Hepatocyte (in vitro differentiated cells): ENCODE measurements at regions not wholly inside any gene's neighbourhood (a gene's known extent, or its start where the extent isn't known, plus 50 kb on each side); places are given as distances from the start of the nearest gene placed in this dataset.

ENCODE experiments used
- DNase-seq: peaks from one replicate; pipeline ENCODE4 v3.0.0-alpha.2; 2016; ENCODE audit warnings: low spot score
- H2AFZ ChIP-seq: fragments of 200-600 bp; sonication (generic); 2 replicates; pipeline ENCODE4 v1.6.0; 2016; ENCODE audit warnings: antibody characterized with exemption, mild to moderate bottlenecking
- H3K27ac ChIP-seq: fragments of 200-600 bp; sonication (generic); 2 replicates; pipeline ENCODE4 v1.5.1; 2016; ENCODE audit warnings: mild to moderate bottlenecking
- H3K27me3 ChIP-seq: fragments of 200-600 bp; sonication (generic); 2 replicates; pipeline ENCODE4 v1.6.1; 2016
- H3K36me3 ChIP-seq: fragments of 200-600 bp; sonication (generic); replicated peaks from 2 replicates; pipeline ENCODE4 v1.5.1; 2016; ENCODE audit warnings: low read depth; ENCODE audit not compliant: insufficient read depth
- H3K4me1 ChIP-seq: fragments of 200-600 bp; sonication (generic); 2 replicates; pipeline ENCODE4 v1.5.1; 2016; ENCODE audit warnings: mild to moderate bottlenecking, moderate library complexity; ENCODE audit not compliant: insufficient read depth
- H3K4me2 ChIP-seq: fragments of 200-600 bp; sonication (generic); 2 replicates; pipeline ENCODE4 v1.6.0; 2016
- H3K4me3 ChIP-seq: fragments of 200-600 bp; sonication (generic); 2 replicates; pipeline ENCODE4 v1.5.1; 2016; ENCODE audit warnings: mild to moderate bottlenecking
- H3K79me2 ChIP-seq: fragments of 200-600 bp; sonication (generic); 2 replicates; pipeline ENCODE4 v1.6.0; 2017; ENCODE audit warnings: mild to moderate bottlenecking
- H3K9me2 ChIP-seq: fragments of 200-600 bp; sonication (generic); replicated peaks from 2 replicates; pipeline ENCODE4 v1.6.0; 2017; ENCODE audit warnings: mild to moderate bottlenecking; ENCODE audit not compliant: insufficient read depth
- H3K9me3 ChIP-seq: fragments of 200-600 bp; sonication (generic); 2 replicates; pipeline ENCODE4 v1.5.1; 2016; ENCODE audit warnings: low read depth, mild to moderate bottlenecking
- H4K20me1 ChIP-seq: fragments of 200-600 bp; sonication (generic); 2 replicates; pipeline ENCODE4 v1.6.0; 2016; ENCODE audit warnings: mild to moderate bottlenecking; ENCODE audit not compliant: insufficient read depth, poor library complexity, severe bottlenecking
- CTCF ChIP-seq: fragments of 200-600 bp; sonication (generic); IDR thresholded peaks from 2 replicates; pipeline ENCODE4 v1.5.1; 2016; ENCODE audit warnings: antibody characterized with exemption, mild to moderate bottlenecking; ENCODE audit not compliant: poor library complexity
- EZH2 ChIP-seq: fragments of 200-600 bp; sonication (generic); IDR thresholded peaks from 2 replicates; pipeline ENCODE4 v1.6.1; 2016; ENCODE audit warnings: antibody characterized with exemption, mild to moderate bottlenecking, borderline replicate concordance
- EZH2phosphoT487 ChIP-seq: fragments of 200-600 bp; sonication (generic); IDR thresholded peaks from one replicate; pipeline ENCODE4 v1.6.1; 2018; ENCODE audit warnings: antibody characterized with exemption, mild to moderate bottlenecking, low read depth, moderate library complexity; ENCODE audit not compliant: unreplicated experiment, severe bottlenecking
- WGBS: methylation state at CpG from one replicate; pipeline ENCODE4 v1.1.6; 2016; ENCODE audit warnings: low lambda C conversion rate; ENCODE audit errors: missing lambda C conversion rate; 5-methylcytosine and 5-hydroxymethylcytosine counted together

DNA sequence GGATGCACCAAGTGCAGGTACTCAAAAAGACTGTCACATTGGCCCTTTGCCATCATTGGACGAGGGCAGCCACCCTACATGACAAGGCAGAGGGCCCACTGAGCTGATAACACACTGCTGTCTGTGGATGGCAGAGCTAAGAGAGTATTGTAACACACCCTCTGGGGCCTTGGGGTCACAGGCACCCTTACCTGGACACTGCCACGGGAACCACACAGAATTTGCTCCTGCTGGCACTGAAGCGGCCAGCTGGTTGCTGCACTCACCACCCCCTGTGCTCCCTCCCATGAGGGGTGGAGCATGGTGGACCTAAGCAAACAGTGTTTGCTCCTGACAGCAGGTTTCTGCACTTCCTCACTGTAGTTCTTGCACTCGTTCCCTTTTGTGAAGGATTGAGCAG is 208.2 kb upstream of the SGO1 start:
- Histone ChIP-seq H3K4me3 (no peak overlapping the region), H3K4me2 (no peak overlapping the region), H3K27me3 (no peaks in the 10 kb centered on the region), H3K9me2 (no peaks in the 10 kb centered on the region), H3K36me3 (no peaks in the 10 kb centered on the region), H2AFZ (no peak overlapping the region), H4K20me1 (no peaks in the 10 kb centered on the region), H3K4me1 (peaks cover 4% of the 10 kb centered on the region), H3K9me3 (no peaks in the 10 kb centered on the region), H3K79me2 (no peaks in the 10 kb centered on the region), H3K27ac (no peak overlapping the region)
- TF ChIP-seq EZH2phosphoT487 (no peak), CTCF (no peak), EZH2 (no peak)
- 59% methylated on average over 4 of the region's 4 CpGs for WGBS
- no peak for DNase-seq

GRCh38 chr3:20391644-20392043 is 205.6 kb upstream of the SGO1 start:
- Histone ChIP-seq H3K27me3 (no peaks in the 10 kb centered on the region), H3K9me3 (no peaks in the 10 kb centered on the region), H3K4me2 (no peak overlapping the region), H2AFZ (no peak overlapping the region), H3K27ac (no peak overlapping the region), H3K79me2 (no peaks in the 10 kb centered on the region), H3K36me3 (no peaks in the 10 kb centered on the region), H3K4me1 (peaks cover 4% of the 10 kb centered on the region), H3K9me2 (no peaks in the 10 kb centered on the region), H3K4me3 (no peak overlapping the region), H4K20me1 (no peaks in the 10 kb centered on the region)
- TF ChIP-seq EZH2phosphoT487 (no peak), EZH2 (no peak), CTCF (no peak)
- DNase-seq, result no peak
- 69% methylated on average over 3 of the region's 3 CpGs for WGBS

DNA sequence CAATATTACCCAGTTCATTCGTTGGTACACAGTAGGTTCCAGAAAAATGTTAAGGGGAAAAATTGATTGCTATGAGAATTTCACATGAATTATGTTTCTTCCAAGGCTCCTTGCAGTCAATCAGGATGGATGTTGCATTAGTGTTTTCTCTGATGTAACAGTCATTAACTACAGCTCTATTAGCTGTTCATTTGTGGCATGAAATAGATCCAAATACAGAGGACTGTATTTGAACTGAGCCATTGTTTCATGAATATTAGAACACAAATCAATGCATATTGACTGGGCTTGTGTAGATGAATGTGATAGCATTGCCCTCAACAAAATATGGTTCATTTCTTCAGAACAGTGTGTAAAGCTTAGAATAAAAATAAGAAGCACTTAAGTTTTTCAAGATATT is 203.0 kb upstream of the SGO1 start:
- H3K4me1 ChIP-seq, result no peaks in the 10 kb centered on the region
- no peaks in the 10 kb centered on the region for H3K9me2 ChIP-seq
- no peak for DNase-seq
- H3K4me2 ChIP-seq, result no peak overlapping the region
- H3K27me3 ChIP-seq, result no peaks in the 10 kb centered on the region
- H2AFZ ChIP-seq, result no peak overlapping the region
- no peaks in the 10 kb centered on the region for H3K36me3 ChIP-seq
- H4K20me1 ChIP-seq, result no peaks in the 10 kb centered on the region
- no peaks in the 10 kb centered on the region for H3K9me3 ChIP-seq
- 81% methylated on average over 1 of the region's 1 CpG for WGBS
- H3K4me3 ChIP-seq, result no peak overlapping the region
- TF ChIP-seq EZH2phosphoT487 (no peak), CTCF (no peak), EZH2 (no peak)
- H3K79me2 ChIP-seq, result no peaks in the 10 kb centered on the region
- no peak overlapping the region for H3K27ac ChIP-seq

DNA sequence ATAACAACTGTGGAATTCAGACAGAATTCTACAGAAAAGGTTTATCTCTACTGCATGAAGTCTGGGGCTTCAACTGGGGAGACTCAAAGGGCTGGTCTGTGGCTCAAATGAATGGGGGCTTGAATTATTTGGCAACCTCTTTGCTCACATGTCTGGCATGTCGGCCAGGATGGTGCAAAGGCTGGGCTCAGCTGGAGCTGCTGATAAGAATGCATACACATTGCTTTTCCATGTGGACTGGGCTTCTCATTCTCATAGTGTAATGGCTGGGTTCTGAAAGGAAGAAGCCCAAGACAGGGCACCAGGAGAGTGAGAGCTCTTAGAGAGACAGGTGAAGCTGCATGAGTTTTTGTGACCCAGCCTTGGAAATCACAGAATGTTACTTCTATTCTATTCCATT is 194.3 kb upstream of the SGO1 start:
- no peaks in the 10 kb centered on the region for H3K79me2 ChIP-seq
- H3K4me1 ChIP-seq, result peaks cover 12% of the 10 kb centered on the region
- no peak overlapping the region for H3K4me3 ChIP-seq
- H2AFZ ChIP-seq, result no peak overlapping the region
- H3K36me3 ChIP-seq, result no peaks in the 10 kb centered on the region
- 27% methylated on average over 1 of the region's 1 CpG for WGBS
- H3K27me3 ChIP-seq, result no peaks in the 10 kb centered on the region
- H3K9me3 ChIP-seq, result no peaks in the 10 kb centered on the region
- TF ChIP-seq EZH2 (no peak), EZH2phosphoT487 (no peak), CTCF (no peak)
- no peaks in the 10 kb centered on the region for H4K20me1 ChIP-seq
- H3K27ac ChIP-seq, result no peak overlapping the region
- peak; percentile 5 for DNase-seq
- no peaks in the 10 kb centered on the region for H3K9me2 ChIP-seq
- no peak overlapping the region for H3K4me2 ChIP-seq
